ENCODE measurements at regions not wholly inside any gene's neighbourhood (a gene's known extent, or its start where the extent isn't known, plus 50 kb on each side); places are given as distances from the start of the nearest gene placed in this dataset.

DNA sequence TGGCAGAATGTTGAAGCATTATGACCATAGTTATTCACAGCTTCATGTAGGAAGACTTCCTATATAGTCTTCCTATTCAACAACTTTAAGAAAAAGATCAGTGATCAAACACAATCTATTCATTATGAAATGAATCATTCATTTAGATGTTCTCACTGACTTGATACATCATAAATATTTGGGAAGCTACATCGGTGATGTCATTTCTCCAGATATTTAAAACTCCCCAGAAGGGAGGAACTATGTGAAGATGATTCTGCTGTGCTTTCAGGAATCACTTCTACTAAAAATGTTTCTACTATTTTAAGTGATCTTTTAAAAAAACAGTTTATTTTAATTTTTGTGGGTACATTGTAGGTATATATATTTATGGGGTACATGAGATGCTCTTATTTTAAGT lies 316.4 kb downstream of the BCAT1 start:
- H3K27ac ChIP-seq, result no peak overlapping the region
- no peak overlapping the region for H3K4me3 ChIP-seq
- H3K27me3 ChIP-seq, result no peaks in the 10 kb centered on the region
- no peaks in the 10 kb centered on the region for H3K4me1 ChIP-seq
- no peak for DNase-seq
- no peaks in the 10 kb centered on the region for H3K36me3 ChIP-seq
- TF ChIP-seq POLR2A (IDR thresholded peaks at IDR 0.05), result no peak
- TF ChIP-seq POLR2AphosphoS5 (IDR thresholded peaks at IDR 0.05), result no peak
- no peak for TF ChIP-seq EP300 (IDR thresholded peaks at IDR 0.05)
- TF ChIP-seq, protein P1, sequence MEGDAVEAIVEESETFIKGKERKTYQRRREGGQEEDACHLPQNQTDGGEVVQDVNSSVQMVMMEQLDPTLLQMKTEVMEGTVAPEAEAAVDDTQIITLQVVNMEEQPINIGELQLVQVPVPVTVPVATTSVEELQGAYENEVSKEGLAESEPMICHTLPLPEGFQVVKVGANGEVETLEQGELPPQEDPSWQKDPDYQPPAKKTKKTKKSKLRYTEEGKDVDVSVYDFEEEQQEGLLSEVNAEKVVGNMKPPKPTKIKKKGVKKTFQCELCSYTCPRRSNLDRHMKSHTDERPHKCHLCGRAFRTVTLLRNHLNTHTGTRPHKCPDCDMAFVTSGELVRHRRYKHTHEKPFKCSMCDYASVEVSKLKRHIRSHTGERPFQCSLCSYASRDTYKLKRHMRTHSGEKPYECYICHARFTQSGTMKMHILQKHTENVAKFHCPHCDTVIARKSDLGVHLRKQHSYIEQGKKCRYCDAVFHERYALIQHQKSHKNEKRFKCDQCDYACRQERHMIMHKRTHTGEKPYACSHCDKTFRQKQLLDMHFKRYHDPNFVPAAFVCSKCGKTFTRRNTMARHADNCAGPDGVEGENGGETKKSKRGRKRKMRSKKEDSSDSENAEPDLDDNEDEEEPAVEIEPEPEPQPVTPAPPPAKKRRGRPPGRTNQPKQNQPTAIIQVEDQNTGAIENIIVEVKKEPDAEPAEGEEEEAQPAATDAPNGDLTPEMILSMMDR (IDR thresholded peaks at IDR 0.05), result no peak
- whole genome bisulfite sequencing, 5 donors, result 88 to 99% (median 93%) methylated on average over 1 of the region's 1 CpG
- intact Hi-C loops (cut with DNase I; ENCODE audit: low total_unique reads), result no loop called here
- no peaks in the 10 kb centered on the region for H3K9me3 ChIP-seq

- Histone ChIP-seq H3K27me3 (no peaks in the 10 kb centered on the region), H3K9me3 (no peaks in the 10 kb centered on the region), H3K36me3 (no peaks in the 10 kb centered on the region), H3K4me1 (no peaks in the 10 kb centered on the region), H3K27ac (no peak overlapping the region), H3K4me3 (no peak overlapping the region)
- no peak for DNase-seq
- intact Hi-C loops (cut with DNase I; ENCODE audit: low total_unique reads), result no loop called here
- 84 to 94% (median 85%) methylated on average over 3 of the region's 3 CpGs for WGBS, 5 donors
- TF ChIP-seq, protein P1 (IDR thresholded peaks at IDR 0.05), result no peak
- no peak for TF ChIP-seq EP300 (IDR thresholded peaks at IDR 0.05)
- TF ChIP-seq POLR2AphosphoS5 (IDR thresholded peaks at IDR 0.05), result no peak
- no peak for TF ChIP-seq POLR2A (IDR thresholded peaks at IDR 0.05)
These were observed 317.1 kb downstream of the BCAT1 start for GRCh38 chr12:24631676-24632426.

DNA sequence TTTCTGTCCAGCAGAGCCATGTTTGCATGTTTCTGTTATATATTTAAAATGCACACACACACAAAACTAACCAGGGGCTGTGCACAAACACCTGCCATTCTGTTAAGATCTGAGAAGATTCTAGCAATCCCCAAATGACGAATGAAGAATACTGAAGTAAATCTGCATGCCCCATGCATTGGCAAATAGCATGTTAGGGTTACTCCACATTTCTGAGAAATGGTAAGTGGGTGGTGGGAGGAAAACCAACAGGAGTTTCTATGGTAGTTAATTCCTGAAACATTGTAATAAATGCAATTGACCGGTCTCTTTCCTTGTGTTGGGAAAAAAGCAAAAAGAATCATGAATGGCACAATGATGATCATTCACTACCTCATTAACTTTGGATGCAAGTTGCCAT lies 318.0 kb downstream of the BCAT1 start:
- intact Hi-C loops (cut with DNase I; ENCODE audit: low total_unique reads), result no loop called here
- no peaks in the 10 kb centered on the region for H3K9me3 ChIP-seq
- no peaks in the 10 kb centered on the region for H3K4me1 ChIP-seq
- TF ChIP-seq POLR2A (IDR thresholded peaks at IDR 0.05) (no peak), POLR2AphosphoS5 (IDR thresholded peaks at IDR 0.05) (no peak), EP300 (IDR thresholded peaks at IDR 0.05) (no peak)
- TF ChIP-seq, protein P1 (IDR thresholded peaks at IDR 0.05), result no peak
- WGBS, 5 donors, result 82 to 93% (median 91%) methylated on average over 2 of the region's 2 CpGs
- H3K27ac ChIP-seq, result no peak overlapping the region
- no peaks in the 10 kb centered on the region for H3K27me3 ChIP-seq
- DNase-seq, result no peak
- H3K4me3 ChIP-seq, result no peak overlapping the region
- no peaks in the 10 kb centered on the region for H3K36me3 ChIP-seq

GRCh38 chr12:24630446-24630845 lies 318.5 kb downstream of the BCAT1 start:
- no peak overlapping the region for H3K4me3 ChIP-seq
- 56 to 70% (median 67%) methylated on average over 1 of the region's 1 CpG for WGBS, 5 donors
- H3K27ac ChIP-seq, result no peak overlapping the region
- H3K9me3 ChIP-seq, result no peaks in the 10 kb centered on the region
- intact Hi-C loops (cut with DNase I; ENCODE audit: low total_unique reads), result no loop called here
- TF ChIP-seq POLR2AphosphoS5 (IDR thresholded peaks at IDR 0.05) (no peak), EP300 (IDR thresholded peaks at IDR 0.05) (no peak), POLR2A (IDR thresholded peaks at IDR 0.05) (no peak)
- TF ChIP-seq, protein P1 (IDR thresholded peaks at IDR 0.05), result no peak
- no peaks in the 10 kb centered on the region for H3K4me1 ChIP-seq
- DNase-seq, result no peak
- H3K27me3 ChIP-seq, result no peaks in the 10 kb centered on the region
- H3K36me3 ChIP-seq, result no peaks in the 10 kb centered on the region

Data from stomach (tissue), 8 donors.